ENCODE measurements at regions not wholly inside any gene's neighbourhood (a gene's known extent, or its start where the extent isn't known, plus 50 kb on each side); places are given as distances from the start of the nearest gene placed in this dataset.

DNA sequence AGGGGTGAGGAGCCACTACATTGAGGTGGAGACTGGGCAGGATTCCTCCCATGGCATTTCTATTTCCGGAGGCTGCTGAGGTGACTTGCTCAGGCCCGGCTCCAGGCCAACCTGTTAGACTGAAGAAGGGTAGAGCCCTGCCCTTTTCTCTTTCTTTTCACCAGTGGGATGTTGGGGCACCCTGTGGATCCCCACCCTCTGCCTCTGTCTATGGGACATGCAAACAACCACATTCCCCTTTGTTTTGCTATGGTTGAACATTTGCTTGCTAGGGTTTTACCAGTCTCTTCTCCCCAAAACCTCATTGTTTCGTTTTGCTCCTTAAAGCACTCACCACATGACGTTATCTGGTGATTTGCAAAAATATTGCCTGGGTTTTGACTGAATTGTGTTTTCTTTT is 183.3 kb downstream of the ARL4C start:
- intact Hi-C loops (cut with micrococcal nuclease; ENCODE audit: unreplicated experiment) = no loop called here
- Histone ChIP-seq H3K79me2 (ENCODE audit: insufficient read depth, low read depth, low read length) (no peaks in the 10 kb centered on the region), H3K9me2 (ENCODE audit: insufficient read depth, low read length) (no peaks in the 10 kb centered on the region), H3K4me1 (ENCODE audit: insufficient read depth, low read length, poor library complexity, severe bottlenecking) (peaks cover 20% of the 10 kb centered on the region), H3K36me3 (ENCODE audit: insufficient read depth, low read length) (no peaks in the 10 kb centered on the region), H3K27ac (ENCODE audit: low read depth, low read length, poor library complexity, severe bottlenecking) (no peak overlapping the region), H4K20me1 (ENCODE audit: insufficient read depth, low read length) (no peaks in the 10 kb centered on the region), H3K9me3 (ENCODE audit: low read length) (no peaks in the 10 kb centered on the region), H3K4me3 (ENCODE audit: low read depth, low read length, poor library complexity, severe bottlenecking) (no peak overlapping the region), H2AFZ (ENCODE audit: low read length) (no peak overlapping the region), H3K4me2 (ENCODE audit: low read length) (no peak overlapping the region)
- TF ChIP-seq, protein P1, sequence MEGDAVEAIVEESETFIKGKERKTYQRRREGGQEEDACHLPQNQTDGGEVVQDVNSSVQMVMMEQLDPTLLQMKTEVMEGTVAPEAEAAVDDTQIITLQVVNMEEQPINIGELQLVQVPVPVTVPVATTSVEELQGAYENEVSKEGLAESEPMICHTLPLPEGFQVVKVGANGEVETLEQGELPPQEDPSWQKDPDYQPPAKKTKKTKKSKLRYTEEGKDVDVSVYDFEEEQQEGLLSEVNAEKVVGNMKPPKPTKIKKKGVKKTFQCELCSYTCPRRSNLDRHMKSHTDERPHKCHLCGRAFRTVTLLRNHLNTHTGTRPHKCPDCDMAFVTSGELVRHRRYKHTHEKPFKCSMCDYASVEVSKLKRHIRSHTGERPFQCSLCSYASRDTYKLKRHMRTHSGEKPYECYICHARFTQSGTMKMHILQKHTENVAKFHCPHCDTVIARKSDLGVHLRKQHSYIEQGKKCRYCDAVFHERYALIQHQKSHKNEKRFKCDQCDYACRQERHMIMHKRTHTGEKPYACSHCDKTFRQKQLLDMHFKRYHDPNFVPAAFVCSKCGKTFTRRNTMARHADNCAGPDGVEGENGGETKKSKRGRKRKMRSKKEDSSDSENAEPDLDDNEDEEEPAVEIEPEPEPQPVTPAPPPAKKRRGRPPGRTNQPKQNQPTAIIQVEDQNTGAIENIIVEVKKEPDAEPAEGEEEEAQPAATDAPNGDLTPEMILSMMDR (conservative IDR thresholded peaks at IDR 0.05; ENCODE audit: low read length) = no peak
- TF ChIP-seq EZH2phosphoT487 (IDR thresholded peaks at IDR 0.05; ENCODE audit: borderline replicate concordance, low read depth, low read length) = no peak
- no peak for DNase-seq (ENCODE audit: low spot score)
- ChIA-PET POLR2A (interaction anchor here (1.1 kb wide), 1 partner anchor 9 kb away, joined by 4 read pairs; no protein-coding TSS in a partner anchor), CTCF (ENCODE audit: unreplicated experiment) (no interaction called here)
- no TSS peak for BruUV-seq (replicated peaks)

- Histone ChIP-seq H2AFZ (ENCODE audit: low read length) (no peak overlapping the region), H3K4me1 (ENCODE audit: insufficient read depth, low read length, poor library complexity, severe bottlenecking) (peaks cover 21% of the 10 kb centered on the region), H3K79me2 (ENCODE audit: insufficient read depth, low read depth, low read length) (no peaks in the 10 kb centered on the region), H3K36me3 (ENCODE audit: insufficient read depth, low read length) (no peaks in the 10 kb centered on the region), H3K4me3 (ENCODE audit: low read depth, low read length, poor library complexity, severe bottlenecking) (no peak overlapping the region), H4K20me1 (ENCODE audit: insufficient read depth, low read length) (no peaks in the 10 kb centered on the region), H3K9me2 (ENCODE audit: insufficient read depth, low read length) (no peaks in the 10 kb centered on the region), H3K27ac (ENCODE audit: low read depth, low read length, poor library complexity, severe bottlenecking) (no peak overlapping the region), H3K9me3 (ENCODE audit: low read length) (peaks cover 5% of the 10 kb centered on the region; the same call in 1 of the 2 replicates), H3K4me2 (ENCODE audit: low read length) (no peak overlapping the region)
- CTCF ChIA-PET (ENCODE audit: unreplicated experiment) = no interaction called here
- no peak for DNase-seq (ENCODE audit: low spot score)
- intact Hi-C loops (cut with micrococcal nuclease; ENCODE audit: unreplicated experiment) = no loop called here
- POLR2A ChIA-PET = interaction anchor here (0.6 kb wide), 1 partner anchor 8 kb away, joined by 3 read pairs; no protein-coding TSS in a partner anchor
- no peak for TF ChIP-seq EZH2phosphoT487 (IDR thresholded peaks at IDR 0.05; ENCODE audit: borderline replicate concordance, low read depth, low read length)
- TF ChIP-seq, protein P1 (conservative IDR thresholded peaks at IDR 0.05; ENCODE audit: low read length) = no peak
- BruUV-seq (replicated peaks) = no TSS peak
These were observed 186.7 kb downstream of the ARL4C start for GRCh38 chr2:234310166-234310565.

DNA sequence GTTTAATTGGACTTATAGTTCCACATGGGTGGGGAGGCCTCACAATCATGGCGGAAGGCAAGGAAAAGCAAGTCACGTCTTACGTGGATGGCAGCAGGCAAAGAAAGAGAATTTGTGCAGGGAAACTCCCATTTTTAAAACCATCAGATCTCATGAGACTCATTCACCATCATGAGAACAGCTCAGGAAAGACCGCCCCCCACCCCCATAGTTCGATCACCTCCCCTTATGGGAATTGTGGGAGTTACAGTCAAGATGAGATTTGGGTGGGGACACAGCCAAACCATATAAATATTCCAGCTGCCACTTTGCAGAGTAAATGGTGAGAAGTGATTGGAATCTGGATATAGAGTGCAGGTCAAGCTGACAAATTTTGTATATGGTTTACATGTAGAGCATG is 187.4 kb downstream of the ARL4C start:
- intact Hi-C loops (cut with micrococcal nuclease; ENCODE audit: unreplicated experiment) = no loop called here
- Histone ChIP-seq H3K36me3 (ENCODE audit: insufficient read depth, low read length) (no peaks in the 10 kb centered on the region), H3K79me2 (ENCODE audit: insufficient read depth, low read depth, low read length) (no peaks in the 10 kb centered on the region), H2AFZ (ENCODE audit: low read length) (peak overlapping the region; percentile 94; the same call in 1 of the 2 replicates), H3K4me1 (ENCODE audit: insufficient read depth, low read length, poor library complexity, severe bottlenecking) (peaks cover 21% of the 10 kb centered on the region), H3K27ac (ENCODE audit: low read depth, low read length, poor library complexity, severe bottlenecking) (no peak overlapping the region), H3K9me2 (ENCODE audit: insufficient read depth, low read length) (no peaks in the 10 kb centered on the region), H4K20me1 (ENCODE audit: insufficient read depth, low read length) (no peaks in the 10 kb centered on the region), H3K9me3 (ENCODE audit: low read length) (peaks cover 5% of the 10 kb centered on the region; the same call in 1 of the 2 replicates), H3K4me2 (ENCODE audit: low read length) (peak overlapping the region; percentile 69), H3K4me3 (ENCODE audit: low read depth, low read length, poor library complexity, severe bottlenecking) (peak overlapping the region; percentile 33)
- ChIA-PET POLR2A (interaction anchor here (0.9 to 1.5 kb wide), 3 partner anchors 10 to 17 kb away, joined by 3 to 6 read pairs (median 5); no protein-coding TSS in a partner anchor), CTCF (ENCODE audit: unreplicated experiment) (interaction anchor here (0.8 kb wide), 1 partner anchor 18 kb away, joined by 3 read pairs; no protein-coding TSS in a partner anchor)
- DNase-seq (ENCODE audit: low spot score) = no peak
- TF ChIP-seq, protein P1 (conservative IDR thresholded peaks at IDR 0.05; ENCODE audit: low read length) = no peak
- no peak for TF ChIP-seq EZH2phosphoT487 (IDR thresholded peaks at IDR 0.05; ENCODE audit: borderline replicate concordance, low read depth, low read length)
- no TSS peak for BruUV-seq (replicated peaks)
